ENCODE measurements at regions not wholly inside any gene's neighbourhood (a gene's known extent, or its start where the extent isn't known, plus 50 kb on each side); places are given as distances from the start of the nearest gene placed in this dataset.

DNA sequence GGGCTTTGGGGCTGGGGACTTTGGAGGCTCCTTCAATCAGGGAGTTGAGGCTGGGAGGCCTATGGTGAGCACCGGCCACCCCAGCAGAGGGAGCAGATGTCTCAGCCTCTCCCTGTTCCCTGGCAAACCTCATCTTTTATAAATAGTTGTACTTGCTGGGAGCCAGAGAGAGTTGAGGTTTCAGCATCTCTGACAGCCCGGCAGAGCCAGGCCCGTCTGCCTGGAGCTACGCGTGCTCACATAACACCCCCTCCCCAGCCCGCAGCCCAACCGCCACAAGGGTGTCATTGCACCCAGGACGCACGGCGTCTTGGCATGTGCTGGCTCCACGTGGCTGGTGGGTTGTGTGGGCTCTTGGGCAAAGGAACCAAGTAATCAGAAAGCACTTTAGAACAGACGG lies 127.1 kb downstream of the CHST1 start:
- TF ChIP-seq POLR2A (IDR thresholded peaks at IDR 0.05; ENCODE audit: extremely low read depth, insufficient read length) (no peak), CTCF (IDR thresholded peaks at IDR 0.05; ENCODE audit: low read depth, low read length) (no peak), MYC (IDR thresholded peaks at IDR 0.05; ENCODE audit: low read depth, low read length) (no peak)
- TF ChIP-seq, protein P1, sequence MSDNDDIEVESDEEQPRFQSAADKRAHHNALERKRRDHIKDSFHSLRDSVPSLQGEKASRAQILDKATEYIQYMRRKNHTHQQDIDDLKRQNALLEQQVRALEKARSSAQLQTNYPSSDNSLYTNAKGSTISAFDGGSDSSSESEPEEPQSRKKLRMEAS (IDR thresholded peaks at IDR 0.05; ENCODE audit: low read depth, low read length): no peak
